ENCODE measurements at regions not wholly inside any gene's neighbourhood (a gene's known extent, or its start where the extent isn't known, plus 50 kb on each side); places are given as distances from the start of the nearest gene placed in this dataset.

GRCh38 chr22:47556473-47556872 lies 794.0 kb downstream of the TBC1D22A start:
- DNase-seq: no peak

- no peak for DNase-seq
Measured at GRCh38 chr22:47553436-47553835, 791.0 kb downstream of the TBC1D22A start.

GRCh38 chr22:47552541-47553205 lies 790.2 kb downstream of the TBC1D22A start:
- no peak for DNase-seq

GRCh38 chr22:47552024-47552423 lies 789.6 kb downstream of the TBC1D22A start:
- DNase-seq: no peak

- no peak for DNase-seq
Measured at GRCh38 chr22:47551431-47551775, 789.0 kb downstream of the TBC1D22A start.

- DNase-seq: no peak
Measured at GRCh38 chr22:47550524-47551430, 788.3 kb downstream of the TBC1D22A start.

- no peak for DNase-seq
Measured at GRCh38 chr22:47549741-47550340, 787.4 kb downstream of the TBC1D22A start.

GRCh38 chr22:47548953-47549740 lies 786.7 kb downstream of the TBC1D22A start:
- no peak for DNase-seq

GRCh38 chr22:47547881-47548650 lies 785.6 kb downstream of the TBC1D22A start:
- DNase-seq: no peak

GRCh38 chr22:47547239-47547661 lies 784.8 kb downstream of the TBC1D22A start:
- no peak for DNase-seq

GRCh38 chr22:47544696-47545095 lies 782.2 kb downstream of the TBC1D22A start:
- DNase-seq: no peak

- DNase-seq: no peak
Measured at GRCh38 chr22:47543447-47543846, 781.0 kb downstream of the TBC1D22A start.

- DNase-seq: no peak
Measured at GRCh38 chr22:47540011-47540410, 777.6 kb downstream of the TBC1D22A start.

- DNase-seq: no peak
Measured at GRCh38 chr22:47539374-47539773, 776.9 kb downstream of the TBC1D22A start.

- no peak for DNase-seq
Measured at GRCh38 chr22:47535681-47536080, 773.2 kb downstream of the TBC1D22A start.

GRCh38 chr22:47534804-47535410 lies 772.5 kb downstream of the TBC1D22A start:
- DNase-seq: no peak

- no peak for DNase-seq
Measured at GRCh38 chr22:47533961-47534803, 771.7 kb downstream of the TBC1D22A start.

GRCh38 chr22:47517062-47517461 lies 754.6 kb downstream of the TBC1D22A start:
- DNase-seq: no peak

- no peak for DNase-seq
Measured at GRCh38 chr22:47515384-47516125, 753.1 kb downstream of the TBC1D22A start.

- DNase-seq: no peak
Measured at GRCh38 chr22:47512617-47513016, 750.2 kb downstream of the TBC1D22A start.
